Activated CD4-positive, alpha-beta memory T cell treated with anti-CD3 and anti-CD28 coated beads for 36 hours (primary cell): ENCODE measurements at regions not wholly inside any gene's neighbourhood (a gene's known extent, or its start where the extent isn't known, plus 50 kb on each side); places are given as distances from the start of the nearest gene placed in this dataset.

Source experiments
- CTCF ChIA-PET: fragments of 350-600 bp; sonication (Branson Sonifier 250); formaldehyde crosslinking; loops from one replicate; lab custom pipeline; 2021; ENCODE audit warnings: antibody characterized with exemption, inconsistent platforms; lab: Charles Lee
- POLR2A ChIA-PET: fragments of 350-600 bp; sonication (Branson Sonifier 250); formaldehyde crosslinking; loops from one replicate; lab custom pipeline; 2021; ENCODE audit warnings: antibody characterized with exemption; lab: Charles Lee
- DNase-seq: peaks from one replicate; pipeline ENCODE4 v3.0.0-alpha.2; 2020
- H3K27ac Mint-ChIP-seq: one replicate; pipeline ENCODE4 v1.8.0; 2021; ENCODE audit warnings: mixed read lengths
- H3K27me3 Mint-ChIP-seq: one replicate; pipeline ENCODE4 v1.8.0; 2021; ENCODE audit warnings: mixed read lengths
- H3K36me3 Mint-ChIP-seq: one replicate; pipeline ENCODE4 v1.8.0; 2021; ENCODE audit warnings: mixed read lengths
- H3K4me1 Mint-ChIP-seq: one replicate; pipeline ENCODE4 v1.8.0; 2021; ENCODE audit warnings: low read depth, mixed read lengths
- H3K4me3 Mint-ChIP-seq: one replicate; pipeline ENCODE4 v1.8.0; 2021; ENCODE audit warnings: mild to moderate bottlenecking, mixed read lengths
- H3K9me3 Mint-ChIP-seq: one replicate; pipeline ENCODE4 v1.8.0; 2021; ENCODE audit warnings: mixed read lengths
- intact Hi-C: fragments of 100-400 bp; cut with micrococcal nuclease; formaldehyde crosslinking; loops from one replicate; pipeline ENCODE4 v1.15.1; 2023

GRCh38 chr1:91608876-91609275 is 108.2 kb downstream of the CDC7 start:
- Mint-ChIP-seq H3K4me3 (no peak overlapping the region), H3K4me1 (no peaks in the 10 kb centered on the region), H3K9me3 (no peaks in the 10 kb centered on the region), H3K36me3 (no peaks in the 10 kb centered on the region), H3K27me3 (no peaks in the 10 kb centered on the region), H3K27ac (no peak overlapping the region)
- ChIA-PET CTCF (no interaction called here), POLR2A (no interaction called here)
- intact Hi-C loops: no loop called here
- no peak for DNase-seq

- CTCF ChIA-PET: no interaction called here
- DNase-seq: no peak
- Mint-ChIP-seq H3K36me3 (no peaks in the 10 kb centered on the region), H3K27me3 (no peaks in the 10 kb centered on the region), H3K4me3 (no peak overlapping the region), H3K4me1 (no peaks in the 10 kb centered on the region), H3K9me3 (no peaks in the 10 kb centered on the region), H3K27ac (no peak overlapping the region)
- POLR2A ChIA-PET: no interaction called here
- intact Hi-C loops: no loop called here
Measured at GRCh38 chr1:91609551-91609950, 108.9 kb downstream of the CDC7 start.

- H3K4me3 Mint-ChIP-seq: no peak overlapping the region
- no peaks in the 10 kb centered on the region for H3K9me3 Mint-ChIP-seq
- H3K27ac Mint-ChIP-seq: no peak overlapping the region
- POLR2A ChIA-PET: no interaction called here
- CTCF ChIA-PET: no interaction called here
- DNase-seq: no peak
- no peaks in the 10 kb centered on the region for H3K27me3 Mint-ChIP-seq
- intact Hi-C loops: no loop called here
- no peaks in the 10 kb centered on the region for H3K36me3 Mint-ChIP-seq
- no peaks in the 10 kb centered on the region for H3K4me1 Mint-ChIP-seq
Measured at GRCh38 chr1:91610102-91610501, 109.5 kb downstream of the CDC7 start.

GRCh38 chr1:91610789-91611188 is 110.1 kb downstream of the CDC7 start:
- no peaks in the 10 kb centered on the region for H3K4me1 Mint-ChIP-seq
- no peak overlapping the region for H3K4me3 Mint-ChIP-seq
- ChIA-PET CTCF (no interaction called here), POLR2A (no interaction called here)
- intact Hi-C loops: no loop called here
- H3K27me3 Mint-ChIP-seq: no peaks in the 10 kb centered on the region
- no peak overlapping the region for H3K27ac Mint-ChIP-seq
- H3K36me3 Mint-ChIP-seq: no peaks in the 10 kb centered on the region
- no peak for DNase-seq
- no peaks in the 10 kb centered on the region for H3K9me3 Mint-ChIP-seq

GRCh38 chr1:91611483-91611917 is 110.8 kb downstream of the CDC7 start:
- no peaks in the 10 kb centered on the region for H3K4me1 Mint-ChIP-seq
- CTCF ChIA-PET: no interaction called here
- DNase-seq: no peak
- no peak overlapping the region for H3K27ac Mint-ChIP-seq
- H3K36me3 Mint-ChIP-seq: no peaks in the 10 kb centered on the region
- no peaks in the 10 kb centered on the region for H3K27me3 Mint-ChIP-seq
- intact Hi-C loops: no loop called here
- H3K9me3 Mint-ChIP-seq: no peaks in the 10 kb centered on the region
- POLR2A ChIA-PET: no interaction called here
- H3K4me3 Mint-ChIP-seq: no peak overlapping the region

- POLR2A ChIA-PET: no interaction called here
- DNase-seq: no peak
Measured at GRCh38 chr1:91613595-91613994, 112.9 kb downstream of the CDC7 start.

GRCh38 chr1:91616712-91617111 is 116.1 kb downstream of the CDC7 start:
- POLR2A ChIA-PET: no interaction called here
- intact Hi-C loops: no loop called here
- Mint-ChIP-seq H3K4me1 (no peaks in the 10 kb centered on the region), H3K36me3 (no peaks in the 10 kb centered on the region), H3K27ac (no peak overlapping the region), H3K9me3 (no peaks in the 10 kb centered on the region), H3K27me3 (no peaks in the 10 kb centered on the region), H3K4me3 (no peak overlapping the region)
- CTCF ChIA-PET: no interaction called here
- no peak for DNase-seq

More at GRCh38 chr1:91613595-91613994, 112.9 kb downstream of the CDC7 start:
- H3K27ac Mint-ChIP-seq: no peak overlapping the region
- no peaks in the 10 kb centered on the region for H3K9me3 Mint-ChIP-seq
- intact Hi-C loops: no loop called here
- H3K4me1 Mint-ChIP-seq: no peaks in the 10 kb centered on the region
- H3K27me3 Mint-ChIP-seq: no peaks in the 10 kb centered on the region
- CTCF ChIA-PET: interaction anchor here (0.7 kb wide), 1 partner anchor 33 kb away, joined by 4 read pairs; no protein-coding TSS in a partner anchor
- no peak overlapping the region for H3K4me3 Mint-ChIP-seq
- H3K36me3 Mint-ChIP-seq: no peaks in the 10 kb centered on the region

- no peak overlapping the region for H3K4me3 Mint-ChIP-seq
- intact Hi-C loops: no loop called here
- H3K9me3 Mint-ChIP-seq: no peaks in the 10 kb centered on the region
- CTCF ChIA-PET: no interaction called here
- no peaks in the 10 kb centered on the region for H3K4me1 Mint-ChIP-seq
- POLR2A ChIA-PET: no interaction called here
- DNase-seq: no peak
- no peaks in the 10 kb centered on the region for H3K36me3 Mint-ChIP-seq
- H3K27me3 Mint-ChIP-seq: no peaks in the 10 kb centered on the region
- no peak overlapping the region for H3K27ac Mint-ChIP-seq
Measured at GRCh38 chr1:91617285-91617765, 116.7 kb downstream of the CDC7 start.

- Mint-ChIP-seq H3K9me3 (no peaks in the 10 kb centered on the region), H3K4me1 (no peaks in the 10 kb centered on the region), H3K4me3 (no peak overlapping the region), H3K36me3 (no peaks in the 10 kb centered on the region), H3K27ac (no peak overlapping the region), H3K27me3 (no peaks in the 10 kb centered on the region)
- POLR2A ChIA-PET: no interaction called here
- intact Hi-C loops: no loop called here
- CTCF ChIA-PET: no interaction called here
- no peak for DNase-seq
Measured at GRCh38 chr1:91619881-91620280, 119.2 kb downstream of the CDC7 start.

GRCh38 chr1:91621360-91621759 is 120.7 kb downstream of the CDC7 start:
- H3K36me3 Mint-ChIP-seq: no peaks in the 10 kb centered on the region
- H3K4me1 Mint-ChIP-seq: no peaks in the 10 kb centered on the region
- H3K4me3 Mint-ChIP-seq: no peak overlapping the region
- DNase-seq: no peak
- no peak overlapping the region for H3K27ac Mint-ChIP-seq
- ChIA-PET CTCF (no interaction called here), POLR2A (no interaction called here)
- no peaks in the 10 kb centered on the region for H3K9me3 Mint-ChIP-seq
- no peaks in the 10 kb centered on the region for H3K27me3 Mint-ChIP-seq
- intact Hi-C loops: no loop called here

- H3K27ac Mint-ChIP-seq: no peak overlapping the region
- DNase-seq: no peak
- H3K36me3 Mint-ChIP-seq: no peaks in the 10 kb centered on the region
- H3K9me3 Mint-ChIP-seq: no peaks in the 10 kb centered on the region
- intact Hi-C loops: no loop called here
- no peaks in the 10 kb centered on the region for H3K27me3 Mint-ChIP-seq
- H3K4me1 Mint-ChIP-seq: no peaks in the 10 kb centered on the region
- no peak overlapping the region for H3K4me3 Mint-ChIP-seq
- CTCF ChIA-PET: no interaction called here
- POLR2A ChIA-PET: no interaction called here
Measured at GRCh38 chr1:91621907-91622306, 121.3 kb downstream of the CDC7 start.

GRCh38 chr1:91622616-91623015 is 122.0 kb downstream of the CDC7 start:
- Mint-ChIP-seq H3K27ac (no peak overlapping the region), H3K9me3 (no peaks in the 10 kb centered on the region), H3K27me3 (no peaks in the 10 kb centered on the region), H3K36me3 (no peaks in the 10 kb centered on the region), H3K4me3 (no peak overlapping the region), H3K4me1 (no peaks in the 10 kb centered on the region)
- POLR2A ChIA-PET: no interaction called here
- intact Hi-C loops: no loop called here
- CTCF ChIA-PET: no interaction called here
- DNase-seq: no peak

GRCh38 chr1:91623020-91623419 is 122.4 kb downstream of the CDC7 start:
- POLR2A ChIA-PET: no interaction called here
- Mint-ChIP-seq H3K4me1 (no peaks in the 10 kb centered on the region), H3K4me3 (no peak overlapping the region), H3K9me3 (no peaks in the 10 kb centered on the region), H3K36me3 (no peaks in the 10 kb centered on the region), H3K27me3 (no peaks in the 10 kb centered on the region), H3K27ac (no peak overlapping the region)
- CTCF ChIA-PET: no interaction called here
- DNase-seq: no peak
- intact Hi-C loops: no loop called here
